NCI-H2227 (cell line): ENCODE measurements at regions not wholly inside any gene's neighbourhood (a gene's known extent, or its start where the extent isn't known, plus 50 kb on each side); places are given as distances from the start of the nearest gene placed in this dataset.
"Not testable (repeated sequence)": the region's sequence is repeated elsewhere in the genome, so short reads cannot be mapped to it uniquely, and the experiment has no call there.

ENCODE experiments used
- DNase-seq: peaks from one replicate; lab custom pipeline; 2025; ENCODE audit not compliant: unreplicated experiment; lab: John Stamatoyannopoulos, UW

GRCh38 chr7:79512261-79512660 lies 58.8 kb upstream of the MAGI2 start:
- DNase-seq: no peak

GRCh38 chr7:79511056-79511455 lies 57.6 kb upstream of the MAGI2 start:
- DNase-seq: not testable (repeated sequence)

- DNase-seq: no peak
These were observed 53.7 kb upstream of the MAGI2 start for GRCh38 chr7:79507131-79507530.

GRCh38 chr7:79506481-79506880 lies 53.0 kb upstream of the MAGI2 start:
- no peak for DNase-seq

GRCh38 chr7:79504607-79505389 lies 51.3 kb upstream of the MAGI2 start:
- DNase-seq: no peak
